Stimulated activated CD8-positive, alpha-beta memory T cell treated with anti-CD3 and anti-CD28 coated beads, Interleukin-4, amount 100 ng/mL, for 1 hour (primary cell): ENCODE measurements at regions not wholly inside any gene's neighbourhood (a gene's known extent, or its start where the extent isn't known, plus 50 kb on each side); places are given as distances from the start of the nearest gene placed in this dataset.
"Not testable (repeated sequence)": the region's sequence is repeated elsewhere in the genome, so short reads cannot be mapped to it uniquely, and the experiment has no call there.

Experiments used
- DNase-seq, 2 donors: peaks; one replicate each; pipeline ENCODE4 v3.0.0-alpha.2; 2020; ENCODE audit warnings: low read depth in 2 of 2, low spot score in 1 of 2

DNA sequence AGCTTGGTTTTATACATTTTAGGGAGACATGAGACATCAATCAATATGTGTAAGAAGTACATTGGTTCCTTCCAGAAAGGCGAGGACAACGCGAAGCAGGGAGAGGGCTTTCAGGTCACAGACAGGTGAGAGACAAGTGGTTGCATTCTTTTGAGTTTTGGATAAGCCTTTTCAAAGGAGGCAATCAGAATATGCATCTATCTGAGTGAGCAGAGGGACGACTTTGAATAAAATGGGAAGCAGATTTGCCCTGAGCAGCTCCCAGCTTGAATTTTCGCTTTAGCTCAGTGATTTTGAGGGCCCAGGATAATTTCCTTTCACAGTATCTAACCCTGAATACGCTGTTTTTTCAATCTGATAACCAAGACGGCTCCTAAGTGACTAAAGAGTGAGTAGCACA is 82.5 kb upstream of the MYO3A start:
- DNase-seq = no peak

DNA sequence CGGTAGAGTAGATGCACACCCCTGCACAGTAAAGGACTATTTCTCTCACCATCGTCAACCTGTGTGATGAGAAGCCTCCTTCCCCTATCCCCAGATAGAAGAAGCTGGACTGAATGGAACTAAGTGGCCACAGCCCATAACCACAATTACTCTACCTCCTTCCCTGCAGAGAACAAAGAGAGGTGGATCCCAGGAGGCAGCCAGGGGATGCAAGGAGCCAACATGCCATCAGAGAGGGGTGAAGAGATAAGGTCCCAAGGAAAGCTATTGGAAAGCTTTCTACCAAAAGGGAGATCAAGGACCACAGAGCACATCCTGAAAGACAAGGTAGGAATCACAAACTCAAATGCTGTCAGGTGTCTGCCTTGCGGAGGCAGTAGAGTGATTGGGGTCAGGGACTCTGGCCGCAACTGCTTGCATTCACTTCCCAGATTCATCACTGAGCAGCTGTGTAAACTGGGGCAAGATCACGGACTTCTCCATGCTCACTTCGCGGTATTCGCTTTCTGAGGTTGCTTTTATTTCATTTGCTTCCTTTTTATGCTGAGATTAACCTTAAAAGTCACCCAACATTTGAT is 81.6 kb upstream of the MYO3A start:
- DNase-seq = no peak

DNA sequence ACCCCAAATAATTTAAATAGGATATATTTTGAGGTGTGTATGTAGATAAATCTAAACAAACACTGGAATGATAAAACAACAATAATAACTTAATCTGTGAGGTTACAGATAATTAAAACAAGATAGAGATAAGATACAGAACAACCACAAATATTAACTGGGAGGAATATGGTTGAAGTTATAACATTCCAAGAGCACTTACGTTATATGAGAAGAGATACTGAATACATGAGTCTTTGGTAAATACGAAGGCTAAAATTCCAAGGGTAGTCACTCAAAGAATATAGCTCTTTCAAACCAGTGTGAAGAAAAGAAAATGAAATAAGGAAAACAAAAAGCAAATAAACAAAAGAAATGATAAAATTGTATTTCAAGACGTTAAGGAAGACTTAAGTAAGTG is 76.0 kb upstream of the MYO3A start:
- DNase-seq = no peak

DNA sequence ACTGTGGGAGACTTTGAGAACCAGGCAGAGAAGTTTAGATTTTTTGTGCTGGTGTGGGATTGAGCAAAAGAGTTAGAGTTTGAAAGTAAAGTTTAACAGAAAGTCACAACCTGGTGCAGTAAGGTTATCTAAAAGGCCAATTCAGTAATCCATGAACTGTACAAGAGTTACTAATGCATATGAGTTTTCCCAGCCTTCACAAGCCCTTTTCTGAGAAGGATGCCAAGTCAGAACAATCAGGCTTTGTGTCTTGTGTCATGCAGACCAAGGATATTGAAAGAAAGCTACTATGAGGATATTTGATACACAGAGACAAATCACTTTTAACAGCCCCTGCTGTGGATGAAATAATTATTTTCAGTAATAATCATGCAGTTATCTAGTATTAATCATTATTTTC is 68.8 kb upstream of the MYO3A start:
- DNase-seq = no peak

DNA sequence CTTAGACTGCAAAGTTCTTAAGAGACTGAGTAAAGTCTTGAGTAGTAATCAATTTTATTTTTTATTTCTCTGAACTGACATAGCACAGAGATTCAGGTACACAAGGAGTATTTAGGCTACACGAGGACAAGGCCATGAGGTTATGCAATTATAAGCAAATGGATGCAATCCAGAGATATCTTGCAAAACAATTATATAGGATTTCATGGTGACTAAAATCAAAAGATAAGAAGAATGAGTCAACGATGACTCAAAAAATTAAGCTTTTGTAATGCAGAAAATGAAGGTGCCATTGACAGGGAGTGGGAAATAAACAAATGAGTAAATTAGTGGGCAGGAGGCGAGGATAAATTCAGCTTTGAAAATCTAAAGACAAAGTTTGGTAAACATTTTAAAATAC is 66.7 kb upstream of the MYO3A start:
- no peak for DNase-seq

DNA sequence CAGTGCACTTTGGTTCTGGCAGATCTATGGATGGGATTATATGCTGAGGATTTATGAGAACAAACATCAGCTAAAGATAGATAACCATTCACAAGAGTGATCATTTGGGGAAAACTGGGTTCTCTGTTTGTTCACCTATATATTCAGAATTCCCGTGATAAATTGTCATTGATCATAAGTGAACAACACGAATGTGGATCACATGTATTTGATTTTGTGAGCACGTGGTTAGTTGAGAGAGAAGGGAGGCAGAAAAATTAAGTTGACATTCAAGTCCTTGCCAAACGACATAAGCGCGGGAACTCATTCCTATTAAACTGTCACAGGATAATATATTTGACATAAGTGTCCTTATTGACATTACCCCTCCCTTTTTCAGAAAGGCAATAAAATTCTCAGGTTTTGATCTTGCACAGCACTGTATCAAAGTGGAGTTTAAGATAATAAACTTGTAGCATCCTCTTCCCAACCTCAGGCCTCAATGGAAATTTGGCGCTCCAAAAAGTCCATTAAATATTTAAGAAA is 64.9 kb upstream of the MYO3A start:
- DNase-seq = no peak

DNA sequence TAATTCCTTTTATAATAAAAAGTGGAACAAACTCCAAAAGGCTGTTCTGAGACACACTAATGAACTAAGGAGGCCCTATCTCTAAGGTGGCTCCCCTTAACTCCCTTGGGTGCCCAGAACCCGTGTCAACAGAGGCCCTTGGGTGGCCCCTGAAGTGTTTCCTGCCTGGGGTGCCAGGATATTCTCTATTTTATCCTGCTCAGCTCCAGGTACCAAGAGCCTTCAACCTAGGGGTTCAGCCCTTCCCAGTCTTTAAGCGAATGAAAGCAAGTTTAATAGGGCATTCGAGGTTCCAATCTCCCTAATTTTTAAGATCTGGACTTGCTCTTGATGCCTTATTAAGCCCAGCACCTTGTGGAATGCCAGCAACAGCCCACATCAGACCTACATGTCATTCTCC is 64.4 kb upstream of the MYO3A start:
- DNase-seq = no peak

DNA sequence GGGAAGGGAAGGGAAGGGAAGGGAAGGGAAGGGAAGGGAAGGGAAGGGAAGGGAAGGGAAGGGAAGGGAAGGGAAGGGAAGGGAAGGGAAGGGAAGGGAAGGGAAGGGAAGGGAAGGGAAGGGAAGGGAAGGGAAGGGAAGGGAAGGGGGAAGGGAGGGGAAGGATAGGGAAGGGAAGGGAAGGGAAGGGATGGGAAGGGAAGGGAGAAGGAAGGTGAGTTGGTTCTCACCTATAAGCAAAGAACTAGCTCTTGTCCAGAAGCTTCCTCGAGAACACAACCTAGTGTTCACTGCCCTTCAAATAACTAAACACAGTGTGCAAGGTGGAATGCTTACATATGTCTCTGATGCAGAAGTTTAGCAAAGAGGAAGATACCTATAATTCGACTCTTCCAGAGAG is 59.6 kb upstream of the MYO3A start:
- DNase-seq = not testable (repeated sequence)

DNA sequence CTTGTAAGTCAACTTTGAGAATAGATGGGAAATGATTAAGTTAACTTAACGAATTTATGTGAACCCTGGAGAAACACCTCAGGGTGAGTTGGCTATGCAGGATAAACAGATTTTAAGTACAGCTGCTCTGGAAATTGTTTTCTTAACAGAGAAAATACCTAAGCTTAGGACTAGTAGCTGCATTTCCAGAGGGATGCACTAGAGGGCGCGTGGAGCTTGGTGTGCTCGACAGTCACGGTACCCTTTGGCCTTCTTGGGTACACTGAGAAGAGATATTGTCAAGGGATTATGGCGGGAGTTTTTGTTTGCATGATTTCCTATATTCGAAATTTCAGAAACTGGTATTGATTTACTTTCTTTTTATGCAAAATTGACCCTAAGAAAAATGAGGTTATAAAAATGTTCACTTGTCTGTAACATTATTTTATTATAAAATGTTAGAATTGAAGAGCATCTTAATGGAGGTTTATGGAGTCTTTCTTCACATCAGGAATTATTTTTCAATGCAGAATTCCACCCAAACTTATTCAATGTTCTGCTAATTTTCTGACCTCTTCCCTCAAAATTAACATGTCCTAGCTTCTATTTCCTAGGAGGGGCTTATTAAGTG is 58.4 kb upstream of the MYO3A start:
- peak; percentile 9 to 21 for DNase-seq

DNA sequence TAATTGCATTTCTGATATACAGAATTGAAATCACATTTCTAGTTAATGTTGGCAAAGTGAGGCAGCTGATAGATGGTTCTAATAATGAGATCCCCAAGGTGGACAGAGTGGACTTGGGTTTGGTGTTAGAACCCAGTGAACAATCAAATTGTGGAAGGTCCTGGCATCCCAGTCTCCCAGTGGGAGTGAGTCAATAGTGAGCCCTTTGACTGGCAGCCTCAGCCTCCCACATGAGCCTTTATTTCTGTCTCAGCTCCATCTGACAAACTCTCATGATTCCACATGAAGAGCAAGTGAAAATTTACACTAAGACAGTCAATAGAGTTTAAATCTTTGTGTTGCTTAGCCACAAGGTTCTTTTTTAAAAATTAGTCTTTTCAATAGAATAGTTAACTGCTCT is 56.7 kb upstream of the MYO3A start:
- DNase-seq = no peak
